NT2/D1 (cell line): ENCODE measurements at regions not wholly inside any gene's neighbourhood (a gene's known extent, or its start where the extent isn't known, plus 50 kb on each side); places are given as distances from the start of the nearest gene placed in this dataset.
"Not testable (repeated sequence)": the region's sequence is repeated elsewhere in the genome, so short reads cannot be mapped to it uniquely, and the experiment has no call there.

Experiments used
- SUZ12 ChIP-seq: IDR thresholded peaks from 2 replicates; pipeline ENCODE4 v1.6.1; 2011; ENCODE audit not compliant: insufficient read length, insufficient read depth; ENCODE audit errors: extremely low read depth
- YY1 ChIP-seq: IDR thresholded peaks from 2 replicates; pipeline ENCODE4 v1.6.1; 2011; ENCODE audit not compliant: insufficient read length, insufficient read depth
- ZNF274 ChIP-seq: IDR thresholded peaks from 2 replicates; pipeline ENCODE4 v1.6.1; 2011; ENCODE audit warnings: mild to moderate bottlenecking, low read depth, low read length

DNA sequence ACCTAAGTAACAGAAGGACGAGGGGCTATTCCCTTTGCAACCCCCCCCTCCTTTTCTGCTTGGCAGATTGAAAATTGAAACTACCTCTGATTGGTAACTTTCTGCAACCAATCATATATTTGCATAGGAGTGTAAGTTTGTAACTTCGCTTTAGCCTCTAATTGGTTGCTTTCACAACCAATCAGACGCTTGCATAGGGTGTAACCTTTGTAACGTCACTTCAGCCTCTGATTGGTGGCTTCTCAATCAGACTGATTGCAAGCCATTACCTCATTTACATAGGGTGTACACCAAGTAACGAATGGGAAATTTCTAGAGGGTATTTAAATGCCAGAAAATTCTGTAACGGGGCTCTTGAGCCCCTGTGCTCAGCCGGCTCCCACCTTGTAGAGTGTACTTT lies 131.9 kb upstream of the FOXD4L5 start:
- not testable (repeated sequence) for TF ChIP-seq YY1, ZNF274, SUZ12
